ENCODE measurements at regions not wholly inside any gene's neighbourhood (a gene's known extent, or its start where the extent isn't known, plus 50 kb on each side); places are given as distances from the start of the nearest gene placed in this dataset.

DNA sequence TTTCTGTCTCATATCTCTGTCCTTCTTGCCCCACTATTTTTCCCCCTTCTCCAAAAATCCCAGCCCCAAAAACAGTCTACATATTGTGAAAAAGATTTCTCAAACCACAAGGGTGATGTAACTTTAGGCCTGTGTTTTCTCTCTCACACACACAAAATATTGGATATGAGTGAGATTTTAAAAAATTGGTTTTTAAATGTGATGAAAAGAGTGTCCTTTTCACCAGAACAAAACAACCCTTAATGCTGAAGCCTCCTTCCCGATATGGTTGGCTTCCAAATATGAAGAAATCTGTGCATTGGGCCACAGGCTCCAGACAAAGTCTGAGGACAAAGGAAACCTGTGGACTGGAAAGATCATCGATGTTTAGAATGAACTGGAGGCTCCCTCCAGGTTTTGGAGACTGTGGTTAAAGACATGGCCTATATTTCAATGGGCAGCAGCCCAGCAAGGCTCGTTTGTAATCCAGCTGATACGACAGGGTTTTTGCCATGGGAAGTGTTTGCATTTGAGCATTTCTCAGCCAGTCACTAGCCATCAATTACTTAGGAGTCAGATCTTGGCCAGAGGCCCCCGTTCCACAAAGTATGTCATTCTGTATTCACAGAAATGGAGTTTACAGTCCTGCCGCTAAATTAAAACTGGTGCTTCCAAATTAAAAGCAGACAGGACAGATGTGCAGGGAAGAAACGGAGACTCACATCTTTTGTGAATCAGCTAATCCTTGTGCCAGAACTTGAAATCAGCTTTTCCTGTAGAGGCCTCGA, 546.3 kb downstream of the EBF1 start:
- no peak for DNase-seq (ENCODE audit: low spot score)
- Mint-ChIP-seq H3K9me3 (peaks cover 8% of the 10 kb centered on the region), H3K4me1 (no peaks in the 10 kb centered on the region), H3K27me3 (ENCODE audit: low read depth) (no peaks in the 10 kb centered on the region), H3K4me3 (no peak overlapping the region), H3K27ac (no peak overlapping the region), H3K36me3 (0 out of 2 replicates have a peak, but pooled peaks cover 7% of the 10 kb centered on the region)
- TF ChIP-seq MLX (CRISPR knock-in tag; IDR thresholded peaks at IDR 0.05) (no peak), CREB1 (CRISPR knock-in tag; IDR thresholded peaks at IDR 0.05) (no peak), ELF4 (CRISPR knock-in tag; IDR thresholded peaks at IDR 0.05; ENCODE audit: low read depth) (no peak), MYBL2 (CRISPR knock-in tag; IDR thresholded peaks at IDR 0.05) (no peak), GABPB1 (CRISPR knock-in tag; IDR thresholded peaks at IDR 0.05) (no peak), JAZF1 (CRISPR knock-in tag; IDR thresholded peaks at IDR 0.05) (no peak), OVOL2 (CRISPR knock-in tag; IDR thresholded peaks at IDR 0.05; ENCODE audit: borderline replicate concordance) (no peak), ZNF263 (CRISPR knock-in tag; IDR thresholded peaks at IDR 0.05; ENCODE audit: low read depth) (no peak), TEAD1 (CRISPR knock-in tag; IDR thresholded peaks at IDR 0.05) (no peak), NFYB (CRISPR knock-in tag; conservative IDR thresholded peaks at IDR 0.05; ENCODE audit: low read depth) (no peak), ZNF219 (CRISPR knock-in tag; IDR thresholded peaks at IDR 0.05; ENCODE audit: borderline replicate concordance) (no peak), ZNF396 (CRISPR knock-in tag; IDR thresholded peaks at IDR 0.05; ENCODE audit: borderline replicate concordance) (no peak)
- TF ChIP-seq, protein P1, sequence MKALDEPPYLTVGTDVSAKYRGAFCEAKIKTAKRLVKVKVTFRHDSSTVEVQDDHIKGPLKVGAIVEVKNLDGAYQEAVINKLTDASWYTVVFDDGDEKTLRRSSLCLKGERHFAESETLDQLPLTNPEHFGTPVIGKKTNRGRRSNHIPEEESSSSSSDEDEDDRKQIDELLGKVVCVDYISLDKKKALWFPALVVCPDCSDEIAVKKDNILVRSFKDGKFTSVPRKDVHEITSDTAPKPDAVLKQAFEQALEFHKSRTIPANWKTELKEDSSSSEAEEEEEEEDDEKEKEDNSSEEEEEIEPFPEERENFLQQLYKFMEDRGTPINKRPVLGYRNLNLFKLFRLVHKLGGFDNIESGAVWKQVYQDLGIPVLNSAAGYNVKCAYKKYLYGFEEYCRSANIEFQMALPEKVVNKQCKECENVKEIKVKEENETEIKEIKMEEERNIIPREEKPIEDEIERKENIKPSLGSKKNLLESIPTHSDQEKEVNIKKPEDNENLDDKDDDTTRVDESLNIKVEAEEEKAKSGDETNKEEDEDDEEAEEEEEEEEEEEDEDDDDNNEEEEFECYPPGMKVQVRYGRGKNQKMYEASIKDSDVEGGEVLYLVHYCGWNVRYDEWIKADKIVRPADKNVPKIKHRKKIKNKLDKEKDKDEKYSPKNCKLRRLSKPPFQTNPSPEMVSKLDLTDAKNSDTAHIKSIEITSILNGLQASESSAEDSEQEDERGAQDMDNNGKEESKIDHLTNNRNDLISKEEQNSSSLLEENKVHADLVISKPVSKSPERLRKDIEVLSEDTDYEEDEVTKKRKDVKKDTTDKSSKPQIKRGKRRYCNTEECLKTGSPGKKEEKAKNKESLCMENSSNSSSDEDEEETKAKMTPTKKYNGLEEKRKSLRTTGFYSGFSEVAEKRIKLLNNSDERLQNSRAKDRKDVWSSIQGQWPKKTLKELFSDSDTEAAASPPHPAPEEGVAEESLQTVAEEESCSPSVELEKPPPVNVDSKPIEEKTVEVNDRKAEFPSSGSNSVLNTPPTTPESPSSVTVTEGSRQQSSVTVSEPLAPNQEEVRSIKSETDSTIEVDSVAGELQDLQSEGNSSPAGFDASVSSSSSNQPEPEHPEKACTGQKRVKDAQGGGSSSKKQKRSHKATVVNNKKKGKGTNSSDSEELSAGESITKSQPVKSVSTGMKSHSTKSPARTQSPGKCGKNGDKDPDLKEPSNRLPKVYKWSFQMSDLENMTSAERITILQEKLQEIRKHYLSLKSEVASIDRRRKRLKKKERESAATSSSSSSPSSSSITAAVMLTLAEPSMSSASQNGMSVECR (CRISPR knock-in tag; IDR thresholded peaks at IDR 0.05; ENCODE audit: borderline replicate concordance) = no peak
- ChIA-PET POLR2A (no interaction called here), CTCF (no interaction called here)
- ATAC-seq = no peak

DNA sequence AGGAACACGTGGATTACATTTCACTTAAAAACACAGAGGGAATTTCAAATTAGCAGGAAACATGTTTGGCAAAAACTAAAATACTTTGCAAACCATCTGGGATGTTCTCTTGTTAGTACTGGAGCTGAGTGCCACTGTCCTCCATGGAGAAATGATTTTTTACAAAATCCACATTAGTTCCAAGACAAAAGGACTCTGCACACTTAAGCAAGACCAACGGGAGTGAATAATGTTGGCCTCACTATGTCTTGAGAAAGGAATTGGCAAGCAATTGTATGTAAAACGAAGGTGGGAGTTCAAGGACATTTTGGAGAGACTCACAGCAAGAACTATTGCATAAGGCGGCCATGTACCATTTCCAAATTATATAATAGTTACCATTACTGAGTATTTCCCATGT, 547.5 kb downstream of the EBF1 start:
- DNase-seq (ENCODE audit: low spot score) (no peak), ATAC-seq (no peak)
- TF ChIP-seq TCF7 (CRISPR knock-in tag; IDR thresholded peaks at IDR 0.05; ENCODE audit: low read depth) (no peak), NR3C1 (CRISPR knock-in tag; conservative IDR thresholded peaks at IDR 0.05; ENCODE audit: low read depth) (no peak), ZNF317 (CRISPR knock-in tag; IDR thresholded peaks at IDR 0.05; ENCODE audit: borderline replicate concordance, low read depth) (no peak), ATF6 (CRISPR knock-in tag; IDR thresholded peaks at IDR 0.05) (no peak), SOX15 (CRISPR knock-in tag; IDR thresholded peaks at IDR 0.05) (no peak)
- H3K9me3 Mint-ChIP-seq = peaks cover 18% of the 10 kb centered on the region
- H3K4me1 Mint-ChIP-seq = no peaks in the 10 kb centered on the region
- ChIA-PET CTCF (no interaction called here), POLR2A (no interaction called here)
- no peak overlapping the region for H3K27ac Mint-ChIP-seq
- peaks cover 12% of the 10 kb centered on the region; the same call in 1 of the 2 replicates for H3K36me3 Mint-ChIP-seq
- H3K4me3 Mint-ChIP-seq = no peak overlapping the region
- H3K27me3 Mint-ChIP-seq (ENCODE audit: low read depth) = peaks cover 5% of the 10 kb centered on the region

All from WTC11 (cell line).